Esophagus muscularis mucosa (tissue), 4 donors: ENCODE measurements at regions not wholly inside any gene's neighbourhood (a gene's known extent, or its start where the extent isn't known, plus 50 kb on each side); places are given as distances from the start of the nearest gene placed in this dataset.

ENCODE experiments used
- EP300 ChIP-seq: sonication (generic); formaldehyde crosslinking; IDR thresholded peaks from one replicate; pipeline ENCODE4 v1.6.1; 2017; ENCODE audit warnings: antibody characterized with exemption
- POLR2A ChIP-seq: fragments of 450-650 bp; IDR thresholded peaks from one replicate; pipeline ENCODE4 v1.6.1; 2017; ENCODE audit warnings: antibody characterized with exemption, moderate library complexity, mild to moderate bottlenecking, low read depth
- POLR2AphosphoS5 ChIP-seq, 2 donors: sonication (generic); formaldehyde crosslinking; IDR thresholded peaks; one replicate each; pipeline ENCODE4 v1.6.1; 2017; ENCODE audit warnings: antibody characterized with exemption in 2 of 2
- TF ChIP-seq, protein P1 (sequence below), 3 experiments: fragments of 200-600 bp in 2 of 3; fragments of 450-650 bp in 1 of 3; sonication (generic) in 2 of 3; IDR thresholded peaks; one replicate each; pipeline ENCODE4 v1.5.1; 2017 to 2019; ENCODE audit warnings: antibody characterized with exemption in 3 of 3, mild to moderate bottlenecking in 2 of 3, moderate library complexity in 1 of 3

- no peak for TF ChIP-seq EP300
- no peak for TF ChIP-seq POLR2AphosphoS5 (IDR thresholded peaks at IDR 0.05)
- TF ChIP-seq, protein P1, sequence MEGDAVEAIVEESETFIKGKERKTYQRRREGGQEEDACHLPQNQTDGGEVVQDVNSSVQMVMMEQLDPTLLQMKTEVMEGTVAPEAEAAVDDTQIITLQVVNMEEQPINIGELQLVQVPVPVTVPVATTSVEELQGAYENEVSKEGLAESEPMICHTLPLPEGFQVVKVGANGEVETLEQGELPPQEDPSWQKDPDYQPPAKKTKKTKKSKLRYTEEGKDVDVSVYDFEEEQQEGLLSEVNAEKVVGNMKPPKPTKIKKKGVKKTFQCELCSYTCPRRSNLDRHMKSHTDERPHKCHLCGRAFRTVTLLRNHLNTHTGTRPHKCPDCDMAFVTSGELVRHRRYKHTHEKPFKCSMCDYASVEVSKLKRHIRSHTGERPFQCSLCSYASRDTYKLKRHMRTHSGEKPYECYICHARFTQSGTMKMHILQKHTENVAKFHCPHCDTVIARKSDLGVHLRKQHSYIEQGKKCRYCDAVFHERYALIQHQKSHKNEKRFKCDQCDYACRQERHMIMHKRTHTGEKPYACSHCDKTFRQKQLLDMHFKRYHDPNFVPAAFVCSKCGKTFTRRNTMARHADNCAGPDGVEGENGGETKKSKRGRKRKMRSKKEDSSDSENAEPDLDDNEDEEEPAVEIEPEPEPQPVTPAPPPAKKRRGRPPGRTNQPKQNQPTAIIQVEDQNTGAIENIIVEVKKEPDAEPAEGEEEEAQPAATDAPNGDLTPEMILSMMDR (IDR thresholded peaks at IDR 0.05): no peak
- no peak for TF ChIP-seq POLR2A
Observed at GRCh38 chr7:54426406-54426805, 115.8 kb upstream of the VSTM2A start.
